ENCODE measurements at regions not wholly inside any gene's neighbourhood (a gene's known extent, or its start where the extent isn't known, plus 50 kb on each side); places are given as distances from the start of the nearest gene placed in this dataset.

DNA sequence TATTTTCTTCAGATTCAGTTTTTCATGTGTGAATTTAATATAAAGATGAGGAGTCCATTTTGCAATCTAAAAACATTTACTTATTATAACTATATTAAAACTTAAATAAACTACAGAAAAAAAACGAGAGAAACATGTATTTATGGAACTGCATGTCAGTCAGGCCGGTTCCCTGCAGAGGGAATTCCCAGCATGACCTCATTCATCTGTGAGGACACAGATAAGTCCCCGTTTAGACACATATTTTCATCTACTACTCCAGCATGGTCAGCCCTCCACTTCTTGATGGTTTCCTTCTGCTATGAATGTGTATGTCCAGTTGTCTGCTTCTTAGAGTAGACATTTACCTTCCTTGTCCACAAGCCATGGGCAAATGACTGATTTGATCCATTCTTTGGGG, 339.1 kb downstream of the SEMA3D start:
- no peaks in the 10 kb centered on the region for H3K27me3 ChIP-seq
- H3K9me3 ChIP-seq: no peaks in the 10 kb centered on the region
- no peak overlapping the region for H3K4me3 ChIP-seq
- intact Hi-C loops (cut with DNase I): no loop called here
- no peak for DNase-seq
- no peaks in the 10 kb centered on the region for H3K4me1 ChIP-seq
- no peak for TF ChIP-seq CTCF (IDR thresholded peaks at IDR 0.05)
- TF ChIP-seq POLR2A (IDR thresholded peaks at IDR 0.05): no peak
- H3K36me3 ChIP-seq: no peaks in the 10 kb centered on the region
- WGBS, 4 donors: 29 to 44% (median 40%) methylated on average over 3 of the region's 3 CpGs
- no peak for ATAC-seq
- H3K27ac ChIP-seq: no peak overlapping the region

DNA sequence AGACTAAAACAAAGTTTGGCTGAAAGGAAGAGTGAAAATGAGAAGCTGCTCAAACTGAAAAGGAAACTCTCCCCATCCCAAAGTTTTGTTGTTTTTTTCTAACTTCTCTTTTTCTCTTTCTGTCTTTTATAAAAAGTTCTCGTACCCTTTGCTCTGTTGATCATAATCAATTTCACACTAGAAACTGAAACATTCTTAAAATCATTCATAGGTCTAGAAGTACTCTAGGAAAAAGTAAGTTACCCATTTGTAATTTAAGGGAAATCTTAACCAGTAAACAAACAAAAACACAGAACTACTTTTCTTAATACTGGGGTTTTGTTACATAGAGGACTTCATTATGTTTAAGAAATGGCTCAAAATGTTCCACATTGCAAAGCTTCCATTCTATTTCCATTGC, 339.8 kb downstream of the SEMA3D start:
- no peak for ATAC-seq
- Histone ChIP-seq H3K27ac (no peak overlapping the region), H3K36me3 (no peaks in the 10 kb centered on the region), H3K27me3 (no peaks in the 10 kb centered on the region), H3K9me3 (no peaks in the 10 kb centered on the region), H3K4me1 (no peaks in the 10 kb centered on the region), H3K4me3 (no peak overlapping the region)
- no peak for DNase-seq
- TF ChIP-seq POLR2A (IDR thresholded peaks at IDR 0.05) (no peak), CTCF (IDR thresholded peaks at IDR 0.05) (no peak)
- intact Hi-C loops (cut with DNase I): no loop called here
- WGBS, 4 donors: 71 to 88% (median 82%) methylated on average over 1 of the region's 1 CpG

DNA sequence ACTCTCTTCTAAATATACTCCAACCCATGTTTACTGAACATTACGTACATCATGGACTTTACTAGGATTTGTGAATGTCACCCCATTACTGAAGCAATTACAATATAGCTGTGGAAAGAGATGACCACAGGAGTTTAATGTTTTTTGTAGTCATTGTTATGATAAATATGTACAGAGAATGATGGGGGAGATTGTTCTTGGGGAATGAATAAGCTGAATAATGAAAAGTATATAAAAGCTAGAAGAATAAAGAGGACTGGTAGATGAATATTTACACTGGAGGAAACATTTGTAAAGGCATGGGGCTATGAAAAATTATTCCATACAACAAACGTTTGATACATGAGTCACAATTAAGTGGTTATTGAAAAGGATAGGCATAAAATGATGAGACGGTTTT, 340.9 kb downstream of the SEMA3D start:
- ATAC-seq (no peak), DNase-seq (no peak)
- Histone ChIP-seq H3K9me3 (no peaks in the 10 kb centered on the region), H3K27me3 (no peaks in the 10 kb centered on the region), H3K27ac (no peak overlapping the region), H3K4me1 (no peaks in the 10 kb centered on the region), H3K4me3 (no peak overlapping the region), H3K36me3 (no peaks in the 10 kb centered on the region)
- intact Hi-C loops (cut with DNase I): no loop called here
- 61 to 93% (median 72%) methylated on average over 3 of the region's 3 CpGs for WGBS, 4 donors
- no peak for TF ChIP-seq POLR2A (IDR thresholded peaks at IDR 0.05)
- TF ChIP-seq CTCF (IDR thresholded peaks at IDR 0.05): no peak

- H3K36me3 ChIP-seq: no peaks in the 10 kb centered on the region
- TF ChIP-seq CTCF (IDR thresholded peaks at IDR 0.05) (no peak), POLR2A (IDR thresholded peaks at IDR 0.05) (no peak)
- no peak overlapping the region for H3K27ac ChIP-seq
- no peaks in the 10 kb centered on the region for H3K9me3 ChIP-seq
- ATAC-seq (no peak), DNase-seq (no peak)
- no peak overlapping the region for H3K4me3 ChIP-seq
- 81 to 88% (median 83%) methylated on average over 1 of the region's 1 CpG for WGBS, 4 donors
- intact Hi-C loops (cut with DNase I): no loop called here
- no peaks in the 10 kb centered on the region for H3K27me3 ChIP-seq
- H3K4me1 ChIP-seq: no peaks in the 10 kb centered on the region
These were observed 342.1 kb downstream of the SEMA3D start for GRCh38 chr7:84844771-84845170.
